IMR-90 (cell line): ENCODE measurements at regions not wholly inside any gene's neighbourhood (a gene's known extent, or its start where the extent isn't known, plus 50 kb on each side); places are given as distances from the start of the nearest gene placed in this dataset.
A peak's percentile ranks its signal among the peaks of the same experiment; 100 is the strongest.

Experiments
- ATAC-seq: fragments of 200-7000 bp; cut with Tn5 transposase; 2 replicates; pipeline ENCODE4 v1.9.1; 2020; ENCODE audit warnings: low read depth, mild to moderate bottlenecking, moderate library complexity
- BruUV-seq: library from RNA; stranded (reverse); fragments of 400-500 nt; replicated peaks from 2 replicates; lab custom pipeline; 2021; lab: Mats Ljungman, UMichigan
- CTCF ChIA-PET: fragments of 300-600 bp; formaldehyde crosslinking; extraction: SDS; loops from one replicate; lab custom pipeline; 2021; ENCODE audit warnings: antibody characterized with exemption; lab: Yijun Ruan, JAX
- POLR2A ChIA-PET: fragments of 300-600 bp; sonication (Branson Sonifier 250); formaldehyde crosslinking; loops from one replicate; lab custom pipeline; 2022; ENCODE audit warnings: antibody characterized with exemption; ENCODE audit not compliant: unreplicated experiment; lab: Charles Lee
- DNase-seq: peaks from one replicate; pipeline ENCODE4 v3.0.0; 2013
- H2AFZ ChIP-seq: replicated peaks from 2 replicates; pipeline ENCODE3; 2013; ENCODE audit warnings: low read length, mild to moderate bottlenecking; ENCODE audit not compliant: poor library complexity
- H2AK5ac ChIP-seq: 2 replicates; pipeline ENCODE4 v1.6.1; 2013; ENCODE audit warnings: low read depth, low read length, inconsistent platforms
- H2AK9ac ChIP-seq: replicated peaks from 2 replicates; pipeline ENCODE3; 2013; ENCODE audit warnings: mild to moderate bottlenecking, low read depth, low read length, moderate library complexity; ENCODE audit not compliant: poor library complexity
- H2BK120ac ChIP-seq: 2 replicates; pipeline ENCODE4 v1.6.1; 2013; ENCODE audit warnings: low read depth, low read length, inconsistent platforms
- H2BK15ac ChIP-seq: 3 replicates; pipeline ENCODE4 v1.6.1; 2013; ENCODE audit warnings: low read depth, low read length, inconsistent platforms
- H2BK20ac ChIP-seq: 2 replicates; pipeline ENCODE4 v1.6.1; 2013; ENCODE audit warnings: low read depth, mild to moderate bottlenecking, inconsistent platforms, low read length, moderate library complexity
- H2BK5ac ChIP-seq: 2 replicates; pipeline ENCODE4 v1.6.1; 2013; ENCODE audit warnings: mild to moderate bottlenecking, low read depth, low read length, inconsistent platforms; ENCODE audit not compliant: poor library complexity, severe bottlenecking
- H3K14ac ChIP-seq: replicated peaks from 2 replicates; pipeline ENCODE4 v1.6.1; 2013; ENCODE audit warnings: low read depth, low read length, inconsistent platforms
- H3K18ac ChIP-seq: 2 replicates; pipeline ENCODE4 v1.6.1; 2013; ENCODE audit warnings: low read depth, low read length, control low read depth
- H3K23ac ChIP-seq: 2 replicates; pipeline ENCODE4 v1.6.1; 2013; ENCODE audit warnings: low read depth, low read length, inconsistent platforms
- H3K27ac ChIP-seq: 2 replicates; pipeline ENCODE4 v1.5.1; 2013; ENCODE audit warnings: mild to moderate bottlenecking, control low read depth, low read length; ENCODE audit not compliant: insufficient read depth
- H3K27me3 ChIP-seq: 2 replicates; pipeline ENCODE4 v1.6.1; 2013; ENCODE audit warnings: low read length; ENCODE audit not compliant: control insufficient read depth, insufficient read depth
- H3K36me3 ChIP-seq: 2 replicates; pipeline ENCODE4 v1.6.1; 2013; ENCODE audit warnings: low read length, mixed read lengths; ENCODE audit not compliant: control insufficient read depth, insufficient read depth
- H3K4ac ChIP-seq: 2 replicates; pipeline ENCODE4 v1.6.1; 2013; ENCODE audit warnings: low read depth, low read length, inconsistent platforms
- H3K4me1 ChIP-seq: 2 replicates; pipeline ENCODE4 v1.6.1; 2013; ENCODE audit warnings: low read length, mixed read lengths; ENCODE audit not compliant: control insufficient read depth, insufficient read depth
- H3K4me2 ChIP-seq: 2 replicates; pipeline ENCODE4 v1.6.1; 2013; ENCODE audit warnings: low read depth, mild to moderate bottlenecking, control low read depth, low read length, moderate library complexity
- H3K4me3 ChIP-seq: 2 replicates; pipeline ENCODE4 v1.5.1; 2013; ENCODE audit warnings: low read depth, mild to moderate bottlenecking, control low read depth, low read length, moderate library complexity; ENCODE audit not compliant: insufficient read depth
- H3K56ac ChIP-seq: 2 replicates; pipeline ENCODE4 v1.6.1; 2013; ENCODE audit warnings: low read length, inconsistent platforms; ENCODE audit not compliant: insufficient read depth; ENCODE audit errors: extremely low read depth
- H3K79me1 ChIP-seq, 2 experiments: 2 replicates each; pipeline ENCODE4 v1.6.1; 2013; ENCODE audit warnings: low read length in 2 of 2, inconsistent platforms in 1 of 2, low read depth in 1 of 2
- H3K9ac ChIP-seq: 2 replicates; pipeline ENCODE4 v1.6.1; 2013; ENCODE audit warnings: low read depth, low read length, control low read depth
- H3K9me1 ChIP-seq: 2 replicates; pipeline ENCODE4 v1.6.1; 2013; ENCODE audit warnings: low read length, inconsistent platforms; ENCODE audit not compliant: insufficient read depth
- H3K9me3 ChIP-seq: 2 replicates; pipeline ENCODE4 v1.6.1; 2013; ENCODE audit warnings: low read length; ENCODE audit not compliant: control insufficient read depth, insufficient read depth
- H4K20me1 ChIP-seq: 2 replicates; pipeline ENCODE4 v1.6.1; 2013; ENCODE audit warnings: low read length, inconsistent platforms; ENCODE audit not compliant: insufficient read depth
- H4K5ac ChIP-seq: 2 replicates; pipeline ENCODE4 v1.6.1; 2013; ENCODE audit warnings: mild to moderate bottlenecking, low read depth, low read length, control low read depth
- H4K8ac ChIP-seq, 2 experiments: 2 replicates each; pipeline ENCODE4 v1.6.1; 2013; ENCODE audit warnings: low read depth in 2 of 2, low read length in 2 of 2, control low read depth in 1 of 2, inconsistent platforms in 1 of 2
- H4K91ac ChIP-seq: 2 replicates; pipeline ENCODE4 v1.6.1; 2013; ENCODE audit warnings: low read depth, low read length, inconsistent platforms; ENCODE audit not compliant: insufficient read depth
- BHLHE40 ChIP-seq: fragments of 150-350 bp; IDR thresholded peaks from 2 replicates; pipeline ENCODE4 v1.6.1; 2016; ENCODE audit warnings: mild to moderate bottlenecking, low read depth, low read length
- CHD1 ChIP-seq: IDR thresholded peaks from 2 replicates; pipeline ENCODE4 v1.6.1; 2012; ENCODE audit warnings: low read depth, low read length, improper control_type of control experiment
- FOS ChIP-seq: fragments of 150-350 bp; IDR thresholded peaks from 2 replicates; pipeline ENCODE4 v1.6.1; 2016; ENCODE audit warnings: low read depth, low read length
- MAFK ChIP-seq: IDR thresholded peaks from 2 replicates; pipeline ENCODE4 v1.6.1; 2012; ENCODE audit warnings: low read depth, low read length, improper control_type of control experiment
- NFE2L2 ChIP-seq: fragments of 150-350 bp; IDR thresholded peaks from 2 replicates; pipeline ENCODE4 v1.6.1; 2016; ENCODE audit warnings: low read depth, mild to moderate bottlenecking, low read length
- POLR2A ChIP-seq: IDR thresholded peaks from 2 replicates; pipeline ENCODE4 v1.6.1; 2012; ENCODE audit warnings: mild to moderate bottlenecking, low read depth, low read length
- RAD21 ChIP-seq: IDR thresholded peaks from 2 replicates; pipeline ENCODE4 v1.6.1; 2012; ENCODE audit warnings: low read length, improper control_type of control experiment
- RCOR1 ChIP-seq: IDR thresholded peaks from 2 replicates; pipeline ENCODE4 v1.6.1; 2012; ENCODE audit warnings: mild to moderate bottlenecking, low read length, improper control_type of control experiment; ENCODE audit not compliant: insufficient replicate concordance
- RFX5 ChIP-seq: IDR thresholded peaks from 2 replicates; pipeline ENCODE4 v1.8.0; 2012; ENCODE audit warnings: low read depth, mild to moderate bottlenecking, low read length, moderate library complexity
- SMC3 ChIP-seq: fragments of 150-350 bp; IDR thresholded peaks from 2 replicates; pipeline ENCODE4 v1.6.1; 2016; ENCODE audit warnings: low read depth, mild to moderate bottlenecking, antibody characterized with exemption, low read length, moderate library complexity
- USF2 ChIP-seq: fragments of 150-350 bp; IDR thresholded peaks from 2 replicates; pipeline ENCODE4 v1.6.1; 2017; ENCODE audit warnings: mild to moderate bottlenecking, antibody characterized with exemption, low read length, low read depth
- WGBS, 2 experiments: methylation state at CpG; one replicate each; pipeline versions ENCODE4 v1.1.5 to v1.1.7; 2013; ENCODE audit warnings: missing lambda C conversion rate in 2 of 2; ENCODE audit not compliant: insufficient read length in 1 of 2; ENCODE audit errors: extremely low coverage in 2 of 2; 5-methylcytosine and 5-hydroxymethylcytosine counted together
- dilution Hi-C: fragments of 300-500 bp; cut with HindIII; formaldehyde crosslinking; loops from one replicate; pipeline ENCODE4 v1.14.3; 2018; ENCODE audit warnings: low sequenced_read_pairs; ENCODE audit not compliant: unreplicated experiment
- in situ Hi-C: fragments of 300-500 bp; cut with MboI; formaldehyde crosslinking; loops from 3 replicates; pipeline ENCODE4 v1.14.3; 2019; ENCODE audit warnings: low sequenced_read_pairs, inconsistent platforms, mixed read lengths
- intact Hi-C: fragments of 100-400 bp; cut with micrococcal nuclease; formaldehyde crosslinking; loops from 2 replicates; pipeline ENCODE4 v1.10.0; 2022
- TF ChIP-seq, protein P1 (sequence below): conservative IDR thresholded peaks from 2 replicates; pipeline ENCODE4 v1.5.1; 2012; ENCODE audit warnings: mild to moderate bottlenecking, low read depth, low read length, improper control_type of control experiment
- TF ChIP-seq, protein P2 (sequence below): fragments of 150-350 bp; IDR thresholded peaks from 2 replicates; pipeline ENCODE4 v1.6.1; 2016; ENCODE audit warnings: low read depth, mild to moderate bottlenecking, low read length, moderate library complexity, borderline replicate concordance

DNA sequence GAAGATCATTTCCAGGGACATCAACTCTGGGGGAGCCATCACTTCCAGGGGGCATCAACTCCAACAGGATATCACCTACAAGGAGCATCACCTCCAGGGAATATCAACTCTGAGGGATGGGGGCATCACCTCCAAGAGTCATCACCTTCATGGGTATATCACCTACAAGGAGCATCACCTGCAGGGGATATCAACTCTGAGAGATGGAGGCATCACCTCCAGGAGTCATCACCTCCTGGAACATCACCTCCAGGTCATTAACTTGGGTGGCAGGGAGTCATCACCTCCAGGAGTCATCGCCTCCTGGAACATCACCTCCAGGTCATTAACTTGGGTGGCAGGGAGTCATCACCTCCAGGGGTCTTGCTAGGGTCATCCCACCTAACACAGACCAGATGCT, 167.6 kb downstream of the NDUFA10 start:
- no peak for TF ChIP-seq POLR2A
- no peak for TF ChIP-seq BHLHE40
- no peak for TF ChIP-seq RCOR1
- TF ChIP-seq USF2: no peak
- TF ChIP-seq, protein P1, sequence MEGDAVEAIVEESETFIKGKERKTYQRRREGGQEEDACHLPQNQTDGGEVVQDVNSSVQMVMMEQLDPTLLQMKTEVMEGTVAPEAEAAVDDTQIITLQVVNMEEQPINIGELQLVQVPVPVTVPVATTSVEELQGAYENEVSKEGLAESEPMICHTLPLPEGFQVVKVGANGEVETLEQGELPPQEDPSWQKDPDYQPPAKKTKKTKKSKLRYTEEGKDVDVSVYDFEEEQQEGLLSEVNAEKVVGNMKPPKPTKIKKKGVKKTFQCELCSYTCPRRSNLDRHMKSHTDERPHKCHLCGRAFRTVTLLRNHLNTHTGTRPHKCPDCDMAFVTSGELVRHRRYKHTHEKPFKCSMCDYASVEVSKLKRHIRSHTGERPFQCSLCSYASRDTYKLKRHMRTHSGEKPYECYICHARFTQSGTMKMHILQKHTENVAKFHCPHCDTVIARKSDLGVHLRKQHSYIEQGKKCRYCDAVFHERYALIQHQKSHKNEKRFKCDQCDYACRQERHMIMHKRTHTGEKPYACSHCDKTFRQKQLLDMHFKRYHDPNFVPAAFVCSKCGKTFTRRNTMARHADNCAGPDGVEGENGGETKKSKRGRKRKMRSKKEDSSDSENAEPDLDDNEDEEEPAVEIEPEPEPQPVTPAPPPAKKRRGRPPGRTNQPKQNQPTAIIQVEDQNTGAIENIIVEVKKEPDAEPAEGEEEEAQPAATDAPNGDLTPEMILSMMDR: no peak
- no peak for TF ChIP-seq CHD1
- TF ChIP-seq MAFK: no peak
- no peak for TF ChIP-seq RAD21
- TF ChIP-seq FOS: no peak
- no peak for TF ChIP-seq NFE2L2
- TF ChIP-seq, protein P2, sequence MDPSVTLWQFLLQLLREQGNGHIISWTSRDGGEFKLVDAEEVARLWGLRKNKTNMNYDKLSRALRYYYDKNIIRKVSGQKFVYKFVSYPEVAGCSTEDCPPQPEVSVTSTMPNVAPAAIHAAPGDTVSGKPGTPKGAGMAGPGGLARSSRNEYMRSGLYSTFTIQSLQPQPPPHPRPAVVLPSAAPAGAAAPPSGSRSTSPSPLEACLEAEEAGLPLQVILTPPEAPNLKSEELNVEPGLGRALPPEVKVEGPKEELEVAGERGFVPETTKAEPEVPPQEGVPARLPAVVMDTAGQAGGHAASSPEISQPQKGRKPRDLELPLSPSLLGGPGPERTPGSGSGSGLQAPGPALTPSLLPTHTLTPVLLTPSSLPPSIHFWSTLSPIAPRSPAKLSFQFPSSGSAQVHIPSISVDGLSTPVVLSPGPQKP: no peak
- TF ChIP-seq RFX5: no peak
- TF ChIP-seq SMC3: no peak
- no peak overlapping the region for H3K4me3 ChIP-seq
- H2BK120ac ChIP-seq: no peak overlapping the region
- BruUV-seq: no TSS peak
- no peak overlapping the region for H3K4ac ChIP-seq
- H2BK20ac ChIP-seq: no peak overlapping the region
- no peak overlapping the region for H2AK9ac ChIP-seq
- no peak overlapping the region for H3K9ac ChIP-seq
- no peaks in the 10 kb centered on the region for H3K36me3 ChIP-seq
- no peak overlapping the region for H2BK15ac ChIP-seq
- CTCF ChIA-PET: no interaction called here
- H2AFZ ChIP-seq: peak overlapping the region; percentile 58
- in situ Hi-C loops: no loop called here
- H2AK5ac ChIP-seq: no peak overlapping the region
- no peaks in the 10 kb centered on the region for H3K79me1 ChIP-seq
- intact Hi-C loops: no loop called here
- no peaks in the 10 kb centered on the region for H3K9me1 ChIP-seq
- no CpG with 5 or more reads among the region's 1 CpG for WGBS, 2 experiments
- no peak overlapping the region for H3K27ac ChIP-seq
- H3K14ac ChIP-seq: no peak overlapping the region
- H3K56ac ChIP-seq: no peak overlapping the region
- no peaks in the 10 kb centered on the region for H4K20me1 ChIP-seq
- DNase-seq (no peak), ATAC-seq (no peak)
- H3K9me3 ChIP-seq: peaks cover 13% of the 10 kb centered on the region
- H4K5ac ChIP-seq: no peak overlapping the region
- dilution Hi-C loops: no loop called here
- H3K27me3 ChIP-seq: no peaks in the 10 kb centered on the region
- no peak overlapping the region for H4K8ac ChIP-seq
- H2BK5ac ChIP-seq: no peak overlapping the region
- no peak overlapping the region for H3K18ac ChIP-seq
- H4K91ac ChIP-seq: no peak overlapping the region
- POLR2A ChIA-PET: no interaction called here
- H3K23ac ChIP-seq: no peak overlapping the region
- H3K4me2 ChIP-seq: no peak overlapping the region
- H3K4me1 ChIP-seq: no peaks in the 10 kb centered on the region
